ENCODE measurements at regions not wholly inside any gene's neighbourhood (a gene's known extent, or its start where the extent isn't known, plus 50 kb on each side); places are given as distances from the start of the nearest gene placed in this dataset.

DNA sequence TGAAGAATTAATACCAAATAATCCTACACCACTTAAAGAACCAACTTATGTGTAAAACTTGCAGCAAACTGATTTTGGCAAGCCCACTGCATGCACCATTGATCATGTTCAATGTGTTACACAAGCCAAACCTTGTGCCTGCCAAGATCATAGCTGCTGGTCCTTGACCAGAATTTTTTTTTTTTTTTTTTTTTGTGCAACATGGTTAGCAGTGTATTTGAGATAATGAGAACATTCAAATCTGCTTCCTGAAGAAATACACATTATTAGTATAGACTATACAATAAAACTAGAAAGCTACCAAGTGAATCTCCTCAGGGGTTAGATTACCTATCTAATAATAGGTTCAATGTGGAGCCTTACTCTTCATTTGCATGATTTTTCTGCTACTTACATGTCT, 421.0 kb downstream of the MRPL39 start:
- TF ChIP-seq, protein P1, sequence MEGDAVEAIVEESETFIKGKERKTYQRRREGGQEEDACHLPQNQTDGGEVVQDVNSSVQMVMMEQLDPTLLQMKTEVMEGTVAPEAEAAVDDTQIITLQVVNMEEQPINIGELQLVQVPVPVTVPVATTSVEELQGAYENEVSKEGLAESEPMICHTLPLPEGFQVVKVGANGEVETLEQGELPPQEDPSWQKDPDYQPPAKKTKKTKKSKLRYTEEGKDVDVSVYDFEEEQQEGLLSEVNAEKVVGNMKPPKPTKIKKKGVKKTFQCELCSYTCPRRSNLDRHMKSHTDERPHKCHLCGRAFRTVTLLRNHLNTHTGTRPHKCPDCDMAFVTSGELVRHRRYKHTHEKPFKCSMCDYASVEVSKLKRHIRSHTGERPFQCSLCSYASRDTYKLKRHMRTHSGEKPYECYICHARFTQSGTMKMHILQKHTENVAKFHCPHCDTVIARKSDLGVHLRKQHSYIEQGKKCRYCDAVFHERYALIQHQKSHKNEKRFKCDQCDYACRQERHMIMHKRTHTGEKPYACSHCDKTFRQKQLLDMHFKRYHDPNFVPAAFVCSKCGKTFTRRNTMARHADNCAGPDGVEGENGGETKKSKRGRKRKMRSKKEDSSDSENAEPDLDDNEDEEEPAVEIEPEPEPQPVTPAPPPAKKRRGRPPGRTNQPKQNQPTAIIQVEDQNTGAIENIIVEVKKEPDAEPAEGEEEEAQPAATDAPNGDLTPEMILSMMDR (IDR thresholded peaks at IDR 0.05): no peak
- TF ChIP-seq POLR2A (IDR thresholded peaks at IDR 0.05): no peak

Data from body of pancreas (tissue), 4 donors.